ENCODE measurements at regions not wholly inside any gene's neighbourhood (a gene's known extent, or its start where the extent isn't known, plus 50 kb on each side); places are given as distances from the start of the nearest gene placed in this dataset.

GRCh38 chr5:110085826-110086225 lies 396.1 kb downstream of the MAN2A1 start:
- DNase-seq, result no peak

- DNase-seq, result no peak
Observed at GRCh38 chr5:110086658-110087388, 397.1 kb downstream of the MAN2A1 start.

- no peak for DNase-seq
Observed at GRCh38 chr5:110087829-110088228, 398.1 kb downstream of the MAN2A1 start.

- peak; percentile 13 for DNase-seq
Observed at GRCh38 chr5:110088676-110089436, 399.1 kb downstream of the MAN2A1 start.

- DNase-seq, result no peak
Observed at GRCh38 chr5:110092955-110093785, 403.4 kb downstream of the MAN2A1 start.

GRCh38 chr5:110094109-110094508 lies 404.4 kb downstream of the MAN2A1 start:
- no peak for DNase-seq

- DNase-seq, result no peak
Observed at GRCh38 chr5:110094548-110094947, 404.8 kb downstream of the MAN2A1 start.

- no peak for DNase-seq
Observed at GRCh38 chr5:110096419-110096818, 406.7 kb downstream of the MAN2A1 start.

GRCh38 chr5:110099572-110099971 lies 409.8 kb downstream of the MAN2A1 start:
- DNase-seq, result no peak

GRCh38 chr5:110103081-110103480 lies 413.4 kb downstream of the MAN2A1 start:
- no peak for DNase-seq

GRCh38 chr5:110104060-110104725 lies 414.5 kb downstream of the MAN2A1 start:
- no peak for DNase-seq

GRCh38 chr5:110104726-110105669 lies 415.3 kb downstream of the MAN2A1 start:
- peak; percentile 11 for DNase-seq

- DNase-seq, result peak; percentile 38
Observed at GRCh38 chr5:110105692-110106091, 416.0 kb downstream of the MAN2A1 start.

- no peak for DNase-seq
Observed at GRCh38 chr5:110106750-110107149, 417.0 kb downstream of the MAN2A1 start.

- DNase-seq, result no peak
Observed at GRCh38 chr5:110108520-110108919, 418.8 kb downstream of the MAN2A1 start.

GRCh38 chr5:110109667-110110066 lies 419.9 kb downstream of the MAN2A1 start:
- no peak for DNase-seq

- DNase-seq, result no peak
Observed at GRCh38 chr5:110112348-110112747, 422.6 kb downstream of the MAN2A1 start.

GRCh38 chr5:110115503-110115902 lies 425.8 kb downstream of the MAN2A1 start:
- no peak for DNase-seq

GRCh38 chr5:110116539-110116938 lies 426.8 kb downstream of the MAN2A1 start:
- DNase-seq, result no peak

- DNase-seq, result no peak
Observed at GRCh38 chr5:110134963-110135935, 445.5 kb downstream of the MAN2A1 start.
